ENCODE measurements at regions not wholly inside any gene's neighbourhood (a gene's known extent, or its start where the extent isn't known, plus 50 kb on each side); places are given as distances from the start of the nearest gene placed in this dataset.
"Not testable (repeated sequence)": the region's sequence is repeated elsewhere in the genome, so short reads cannot be mapped to it uniquely, and the experiment has no call there.

GRCh38 chr21:10270211-10270610 is 251.2 kb upstream of the TPTE start:
- WGBS: 52% methylated on average over 5 of the region's 5 CpGs
- H3K36me3 ChIP-seq, H3K9me3 ChIP-seq, H3K27ac ChIP-seq, H3K27me3 ChIP-seq, H3K4me3 ChIP-seq, H3K4me1 ChIP-seq: not testable (repeated sequence)
- DNase-seq (ENCODE audit: low spot score in 2 of 2): peak in 1 of 2 donors; percentile 73

- H3K27ac ChIP-seq, H3K4me3 ChIP-seq, H3K4me1 ChIP-seq, H3K36me3 ChIP-seq, H3K9me3 ChIP-seq, H3K27me3 ChIP-seq: not testable (repeated sequence)
- WGBS: 71% methylated on average over 4 of the region's 4 CpGs
- DNase-seq (ENCODE audit: low spot score in 2 of 2): peak in 1 of 2 donors; percentile 53
These were observed 249.6 kb upstream of the TPTE start for GRCh38 chr21:10271666-10272207.

GRCh38 chr21:10272216-10272615 is 249.2 kb upstream of the TPTE start:
- Histone ChIP-seq H3K4me3 (no peak overlapping the region), H3K27me3 (no peaks in the 10 kb centered on the region), H3K4me1 (no peaks in the 10 kb centered on the region), H3K9me3 (no peaks in the 10 kb centered on the region), H3K36me3 (no peaks in the 10 kb centered on the region), H3K27ac (no peak overlapping the region)
- TF ChIP-seq CTCF (IDR thresholded peaks at IDR 0.05) (no peak), EP300 (IDR thresholded peaks at IDR 0.05) (no peak), POLR2A (IDR thresholded peaks at IDR 0.05) (no peak), POLR2AphosphoS5 (IDR thresholded peaks at IDR 0.05) (no peak)
- WGBS: 60% methylated on average over 5 of the region's 5 CpGs
- DNase-seq (ENCODE audit: low spot score in 2 of 2): peak in 1 of 2 donors; percentile 40

- WGBS: no CpG with 5 or more reads among the region's 2 CpGs
- H3K36me3 ChIP-seq: no peaks in the 10 kb centered on the region
- DNase-seq (ENCODE audit: low spot score in 2 of 2): no peak
- H3K9me3 ChIP-seq: no peaks in the 10 kb centered on the region
- H3K4me1 ChIP-seq: no peaks in the 10 kb centered on the region
- no peak overlapping the region for H3K27ac ChIP-seq
- TF ChIP-seq CTCF (IDR thresholded peaks at IDR 0.05) (no peak), POLR2A (IDR thresholded peaks at IDR 0.05) (no peak)
- H3K27me3 ChIP-seq: no peaks in the 10 kb centered on the region
- no peak overlapping the region for H3K4me3 ChIP-seq
These were observed 248.2 kb upstream of the TPTE start for GRCh38 chr21:10273196-10273595.

- WGBS: 68% methylated on average over 3 of the region's 3 CpGs
These were observed 247.5 kb upstream of the TPTE start for GRCh38 chr21:10273794-10274338.

More at GRCh38 chr21:10273794-10274338, 247.5 kb upstream of the TPTE start:
- H3K9me3 ChIP-seq, H3K27me3 ChIP-seq, H3K4me3 ChIP-seq, H3K27ac ChIP-seq, H3K36me3 ChIP-seq, H3K4me1 ChIP-seq: not testable (repeated sequence)
- DNase-seq (ENCODE audit: low spot score in 2 of 2): peak in 1 of 2 donors; percentile 76

Data from suprapubic skin (tissue), 4 donors.